GM12878 (cell line): ENCODE measurements at regions not wholly inside any gene's neighbourhood (a gene's known extent, or its start where the extent isn't known, plus 50 kb on each side); places are given as distances from the start of the nearest gene placed in this dataset.

Experiments
- BRCA1 ChIP-seq: IDR thresholded peaks from 2 replicates; pipeline ENCODE4 v1.6.1; 2011; ENCODE audit warnings: low read depth, low read length, improper control_type of control experiment
- CHD4 ChIP-seq: fragments of 200-600 bp; sonication (generic); IDR thresholded peaks from 2 replicates; pipeline ENCODE4 v1.6.1; 2016; ENCODE audit warnings: mild to moderate bottlenecking
- CREB1 ChIP-seq: IDR thresholded peaks from 2 replicates; pipeline ENCODE4 v1.6.1; 2012; ENCODE audit warnings: low read depth, mild to moderate bottlenecking, inconsistent platforms
- CTCF ChIP-seq, 3 experiments: IDR thresholded peaks in 2 of 3; conservative IDR thresholded peaks in 1 of 3; 2 replicates each; pipeline ENCODE4 v1.5.1; 2011; ENCODE audit warnings: low read depth in 3 of 3, low read length in 3 of 3, mild to moderate bottlenecking in 3 of 3, control low read depth in 2 of 3, moderate library complexity in 2 of 3, inconsistent platforms in 1 of 3, mixed read lengths in 1 of 3; ENCODE audit not compliant: control insufficient read depth in 2 of 3, insufficient read depth in 1 of 3; ENCODE audit errors: extremely low read depth in 1 of 3
- EP300 ChIP-seq, 2 experiments: fragments of 150-350 bp in 1 of 2; IDR thresholded peaks; 2 replicates each; pipeline ENCODE4 v1.6.1; 2011 to 2012; ENCODE audit warnings: low read depth in 2 of 2, low read length in 2 of 2, borderline replicate concordance in 1 of 2, improper control_type of control experiment in 1 of 2, inconsistent platforms in 1 of 2; ENCODE audit not compliant: control insufficient read depth in 1 of 2
- HDAC2 ChIP-seq: fragments of 200-600 bp; sonication (generic); IDR thresholded peaks from 2 replicates; pipeline ENCODE4 v1.6.1; 2017
- IRF4 ChIP-seq: IDR thresholded peaks from 2 replicates; pipeline ENCODE4 v1.6.1; 2011; ENCODE audit warnings: low read depth, low read length
- MLLT1 ChIP-seq: fragments of 450-650 bp; IDR thresholded peaks from 2 replicates; pipeline ENCODE4 v1.6.1; 2016; ENCODE audit warnings: mild to moderate bottlenecking
- NFIC ChIP-seq: IDR thresholded peaks from 2 replicates; pipeline ENCODE4 v1.6.1; 2012; ENCODE audit warnings: low read depth, mild to moderate bottlenecking, inconsistent platforms, low read length, moderate library complexity
- NR2C2 ChIP-seq: IDR thresholded peaks from 2 replicates; pipeline ENCODE4 v1.6.1; 2011; ENCODE audit warnings: borderline replicate concordance, low read depth; ENCODE audit not compliant: control insufficient read depth, insufficient read length
- RCOR1 ChIP-seq: conservative IDR thresholded peaks from 2 replicates; pipeline ENCODE4 v1.6.1; 2012; ENCODE audit warnings: low read depth, low read length, improper control_type of control experiment
- SKIL ChIP-seq: fragments of 450-650 bp; IDR thresholded peaks from 2 replicates; pipeline ENCODE4 v1.6.1; 2017; ENCODE audit warnings: mild to moderate bottlenecking, low read depth, inconsistent platforms; ENCODE audit not compliant: poor library complexity, severe bottlenecking
- SRF ChIP-seq, 2 experiments: IDR thresholded peaks; 2 replicates each; pipeline ENCODE4 v1.6.1; 2011; ENCODE audit warnings: low read depth in 2 of 2, low read length in 2 of 2, mild to moderate bottlenecking in 1 of 2, moderate library complexity in 1 of 2
- ZBTB11 ChIP-seq: fragments of 450-650 bp; formaldehyde crosslinking; IDR thresholded peaks from 2 replicates; pipeline ENCODE4 v1.5.0; 2022; ENCODE audit warnings: mild to moderate bottlenecking, missing genetic modification characterization

GRCh38 chr20:40763646-40764295 is 74.7 kb upstream of the MAFB start:
- TF ChIP-seq CTCF (IDR thresholded peaks at IDR 0.05 in 2 of 3, conservative IDR thresholded peaks at IDR 0.05 in 1 of 3; ENCODE audit: control insufficient read depth in 2 of 3, extremely low read depth in 1 of 3, insufficient read depth in 1 of 3, low read depth in 3 of 3, low read length in 3 of 3), result no peak
- no peak for TF ChIP-seq SRF (IDR thresholded peaks at IDR 0.05; ENCODE audit: low read depth in 2 of 2, low read length in 2 of 2)
- TF ChIP-seq NFIC, result no peak
- TF ChIP-seq IRF4, result no peak
- no peak for TF ChIP-seq MLLT1
- no peak for TF ChIP-seq EP300 (IDR thresholded peaks at IDR 0.05; ENCODE audit: borderline replicate concordance in 1 of 2, control insufficient read depth in 1 of 2, low read depth in 2 of 2, low read length in 2 of 2)
- TF ChIP-seq NR2C2, result no peak
- TF ChIP-seq CHD4, result no peak
- TF ChIP-seq HDAC2, result no peak
- TF ChIP-seq RCOR1, result no peak
- no peak for TF ChIP-seq CREB1
- no peak for TF ChIP-seq SKIL
- TF ChIP-seq BRCA1, result no peak
- TF ChIP-seq ZBTB11, result no peak
